Stimulated activated CD4-positive, alpha-beta T cell treated with anti-CD3 and anti-CD28 coated beads, Interleukin-1b, Interleukin-23, amount 100 ng/mL, for 24 hours (primary cell): ENCODE measurements at regions not wholly inside any gene's neighbourhood (a gene's known extent, or its start where the extent isn't known, plus 50 kb on each side); places are given as distances from the start of the nearest gene placed in this dataset.

Experiments
- DNase-seq, 4 experiments: peaks; one replicate each; pipeline ENCODE4 v3.0.0-alpha.2; 2020; ENCODE audit warnings: low read depth in 4 of 4, low spot score in 1 of 4

GRCh38 chr5:125274211-125274610 is 527.8 kb upstream of the ZNF608 start:
- DNase-seq, result no peak

GRCh38 chr5:125274938-125275724 is 528.7 kb upstream of the ZNF608 start:
- no peak for DNase-seq

- DNase-seq, result no peak
These were observed 529.3 kb upstream of the ZNF608 start for GRCh38 chr5:125275725-125276090.

- no peak for DNase-seq
These were observed 529.7 kb upstream of the ZNF608 start for GRCh38 chr5:125276096-125276495.

- no peak for DNase-seq
These were observed 531.2 kb upstream of the ZNF608 start for GRCh38 chr5:125277494-125278154.

GRCh38 chr5:125278711-125279110 is 532.3 kb upstream of the ZNF608 start:
- DNase-seq, result no peak

- DNase-seq, result no peak
These were observed 535.2 kb upstream of the ZNF608 start for GRCh38 chr5:125281667-125282066.

- DNase-seq, result no peak
These were observed 536.9 kb upstream of the ZNF608 start for GRCh38 chr5:125283372-125283771.

- DNase-seq, result no peak
These were observed 539.8 kb upstream of the ZNF608 start for GRCh38 chr5:125286271-125286670.

- DNase-seq, result no peak
These were observed 543.2 kb upstream of the ZNF608 start for GRCh38 chr5:125289606-125290005.

- DNase-seq, result no peak
These were observed 544.5 kb upstream of the ZNF608 start for GRCh38 chr5:125290935-125291334.

GRCh38 chr5:125291447-125291846 is 545.0 kb upstream of the ZNF608 start:
- no peak for DNase-seq

GRCh38 chr5:125293223-125293622 is 546.8 kb upstream of the ZNF608 start:
- DNase-seq, result no peak

GRCh38 chr5:125293726-125294125 is 547.3 kb upstream of the ZNF608 start:
- DNase-seq, result no peak

GRCh38 chr5:125294844-125295243 is 548.4 kb upstream of the ZNF608 start:
- no peak for DNase-seq

- DNase-seq, result no peak
These were observed 549.0 kb upstream of the ZNF608 start for GRCh38 chr5:125295405-125295872.

GRCh38 chr5:125298258-125298657 is 551.8 kb upstream of the ZNF608 start:
- no peak for DNase-seq

GRCh38 chr5:125298746-125299379 is 552.4 kb upstream of the ZNF608 start:
- DNase-seq, result no peak

GRCh38 chr5:125301711-125302110 is 555.3 kb upstream of the ZNF608 start:
- no peak for DNase-seq

- DNase-seq, result no peak
These were observed 556.1 kb upstream of the ZNF608 start for GRCh38 chr5:125302577-125302976.

- no peak for DNase-seq
These were observed 560.3 kb upstream of the ZNF608 start for GRCh38 chr5:125306741-125307140.

GRCh38 chr5:125310749-125311148 is 564.3 kb upstream of the ZNF608 start:
- no peak for DNase-seq
